Uterus (tissue), 3 donors: ENCODE measurements at regions not wholly inside any gene's neighbourhood (a gene's known extent, or its start where the extent isn't known, plus 50 kb on each side); places are given as distances from the start of the nearest gene placed in this dataset.

Experiments
- DNase-seq, 2 donors: peaks; one replicate each; pipeline ENCODE4 v3.0.0-alpha.2; 2019 to 2020
- H3K27ac ChIP-seq, 2 donors: fragments of 200-600 bp; sonication (generic); 1 replicate in 1 of 2; 2 replicates in 1 of 2; pipeline ENCODE4 v1.5.1; 2016 to 2018
- H3K27me3 ChIP-seq, 2 donors: fragments of 200-600 bp; sonication (generic); one replicate each; pipeline ENCODE4 v1.5.1; 2018 to 2019; ENCODE audit warnings: control low read depth in 1 of 2
- H3K36me3 ChIP-seq, 2 donors: fragments of 200-600 bp; sonication (generic); one replicate each; pipeline ENCODE4 v1.5.1; 2019; ENCODE audit warnings: control low read depth in 1 of 2
- H3K4me1 ChIP-seq, 2 donors: fragments of 200-600 bp; sonication (generic); one replicate each; pipeline ENCODE4 v1.5.1; 2018 to 2019; ENCODE audit warnings: control low read depth in 1 of 2
- H3K4me3 ChIP-seq, 2 donors: fragments of 200-600 bp; sonication (generic); 1 replicate in 1 of 2; 2 replicates in 1 of 2; pipeline ENCODE4 v1.5.1; 2018 to 2019; ENCODE audit warnings: mild to moderate bottlenecking in 1 of 2
- H3K9me3 ChIP-seq, 2 donors: fragments of 200-600 bp; sonication (generic); one replicate each; pipeline ENCODE4 v1.5.1; 2019; ENCODE audit warnings: control low read depth in 1 of 2
- POLR2A ChIP-seq, 2 donors: fragments of 450-650 bp; IDR thresholded peaks; one replicate each; pipeline ENCODE4 v1.6.1; 2016; ENCODE audit warnings: antibody characterized with exemption in 2 of 2, mild to moderate bottlenecking in 1 of 2, moderate library complexity in 1 of 2
- intact Hi-C: fragments of 100-400 bp; cut with DNase I; formaldehyde crosslinking; loops from one replicate; pipeline ENCODE4 v1.15.1; 2023; ENCODE audit warnings: low total_unique reads
- TF ChIP-seq, protein P1 (sequence below), 4 experiments: fragments of 200-600 bp in 2 of 4; fragments of 450-650 bp in 2 of 4; sonication (generic) in 2 of 4; IDR thresholded peaks; one replicate each; pipeline ENCODE4 v1.5.1; 2016 to 2019; ENCODE audit warnings: antibody characterized with exemption in 4 of 4, mild to moderate bottlenecking in 2 of 4, moderate library complexity in 1 of 4
- donor health status: DM: yes; HTN: yes; CAD: no.

DNA sequence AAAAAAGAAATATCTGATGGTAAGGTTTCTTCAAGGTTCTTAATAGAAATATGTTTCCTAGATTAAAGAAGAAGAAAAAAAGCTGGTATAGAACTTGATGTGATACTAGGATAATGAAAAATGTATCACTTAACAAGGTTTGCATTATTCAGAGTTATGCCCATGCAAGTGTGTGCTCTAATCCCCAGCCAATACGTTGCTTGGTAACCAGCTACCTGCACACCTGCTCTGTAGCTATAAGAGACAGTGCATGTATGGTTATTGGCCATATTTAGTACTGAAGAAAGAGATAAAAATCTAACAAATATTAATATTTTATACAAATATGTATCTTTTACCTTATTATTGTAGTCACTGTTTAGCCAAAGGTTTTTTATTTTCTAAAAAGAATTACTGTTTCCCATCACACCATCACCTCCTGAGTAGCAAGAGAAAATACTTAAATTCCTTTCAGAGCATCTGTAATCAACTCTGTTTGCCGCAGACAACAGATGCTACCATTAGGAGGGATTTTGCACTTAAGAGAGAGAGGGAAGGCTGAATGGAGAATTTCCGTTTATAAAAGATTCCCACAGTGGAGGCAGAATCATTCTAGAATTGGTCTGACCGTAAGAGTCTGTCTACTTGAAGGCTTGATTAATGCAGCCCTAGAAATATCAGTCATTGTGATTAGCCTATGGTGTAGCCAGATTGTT is 115.6 kb downstream of the NEDD1 start:
- Histone ChIP-seq H3K27me3 (no peaks in the 10 kb centered on the region), H3K36me3 (no peaks in the 10 kb centered on the region), H3K9me3 (no peaks in the 10 kb centered on the region), H3K27ac (no peak overlapping the region), H3K4me1 (no peaks in the 10 kb centered on the region), H3K4me3 (no peak overlapping the region)
- TF ChIP-seq POLR2A (IDR thresholded peaks at IDR 0.05): no peak
- TF ChIP-seq, protein P1, sequence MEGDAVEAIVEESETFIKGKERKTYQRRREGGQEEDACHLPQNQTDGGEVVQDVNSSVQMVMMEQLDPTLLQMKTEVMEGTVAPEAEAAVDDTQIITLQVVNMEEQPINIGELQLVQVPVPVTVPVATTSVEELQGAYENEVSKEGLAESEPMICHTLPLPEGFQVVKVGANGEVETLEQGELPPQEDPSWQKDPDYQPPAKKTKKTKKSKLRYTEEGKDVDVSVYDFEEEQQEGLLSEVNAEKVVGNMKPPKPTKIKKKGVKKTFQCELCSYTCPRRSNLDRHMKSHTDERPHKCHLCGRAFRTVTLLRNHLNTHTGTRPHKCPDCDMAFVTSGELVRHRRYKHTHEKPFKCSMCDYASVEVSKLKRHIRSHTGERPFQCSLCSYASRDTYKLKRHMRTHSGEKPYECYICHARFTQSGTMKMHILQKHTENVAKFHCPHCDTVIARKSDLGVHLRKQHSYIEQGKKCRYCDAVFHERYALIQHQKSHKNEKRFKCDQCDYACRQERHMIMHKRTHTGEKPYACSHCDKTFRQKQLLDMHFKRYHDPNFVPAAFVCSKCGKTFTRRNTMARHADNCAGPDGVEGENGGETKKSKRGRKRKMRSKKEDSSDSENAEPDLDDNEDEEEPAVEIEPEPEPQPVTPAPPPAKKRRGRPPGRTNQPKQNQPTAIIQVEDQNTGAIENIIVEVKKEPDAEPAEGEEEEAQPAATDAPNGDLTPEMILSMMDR (IDR thresholded peaks at IDR 0.05): no peak
- intact Hi-C loops: no loop called here
- no peak for DNase-seq

DNA sequence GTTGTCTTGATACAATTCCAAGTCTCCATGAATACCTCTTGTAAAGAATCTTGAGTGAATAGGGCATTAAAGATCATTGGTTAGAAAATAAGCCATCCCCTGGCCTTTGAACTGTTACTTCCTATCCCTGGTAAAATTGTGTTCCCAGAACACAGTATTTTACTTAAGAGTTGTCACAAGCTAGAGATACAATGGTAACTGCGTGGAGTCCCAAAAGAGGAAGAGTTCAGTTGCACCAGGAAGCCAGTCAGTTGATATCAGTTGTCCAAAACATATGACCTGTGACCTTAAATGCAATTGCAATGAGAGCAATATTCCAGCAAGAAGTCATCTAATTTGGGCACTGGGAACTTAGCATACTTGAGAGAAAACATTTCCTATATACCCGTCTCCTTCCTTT is 117.3 kb downstream of the NEDD1 start:
- intact Hi-C loops: no loop called here
- no peak for DNase-seq

DNA sequence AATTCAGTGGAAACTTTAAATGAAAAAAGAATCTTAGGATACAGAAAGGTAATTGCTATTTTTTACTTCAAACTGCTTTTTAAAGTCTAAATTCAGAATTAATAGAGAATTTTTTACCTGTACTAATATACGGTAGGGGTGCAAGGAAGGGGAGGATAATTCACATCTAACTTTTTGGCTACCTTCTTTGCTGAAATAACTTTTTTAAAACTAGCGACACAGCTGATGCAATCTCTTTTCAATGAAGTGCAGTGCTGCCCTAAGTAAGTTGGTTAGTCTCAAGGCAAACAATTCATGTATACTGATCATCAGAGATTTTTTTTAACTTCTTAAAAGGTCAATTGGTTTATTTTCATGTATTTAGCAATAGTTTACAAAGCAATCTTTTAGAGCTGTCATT is 119.8 kb downstream of the NEDD1 start:
- no peaks in the 10 kb centered on the region for H3K4me1 ChIP-seq
- no peaks in the 10 kb centered on the region for H3K9me3 ChIP-seq
- no peak overlapping the region for H3K4me3 ChIP-seq
- no peaks in the 10 kb centered on the region for H3K27me3 ChIP-seq
- intact Hi-C loops: no loop called here
- TF ChIP-seq POLR2A (IDR thresholded peaks at IDR 0.05): no peak
- TF ChIP-seq, protein P1 (IDR thresholded peaks at IDR 0.05): no peak
- no peaks in the 10 kb centered on the region for H3K36me3 ChIP-seq
- H3K27ac ChIP-seq: no peak overlapping the region
- DNase-seq: no peak

More for the DNA sequence above, 117.3 kb downstream of the NEDD1 start:
- Histone ChIP-seq H3K27ac (no peak overlapping the region), H3K36me3 (no peaks in the 10 kb centered on the region), H3K9me3 (no peaks in the 10 kb centered on the region), H3K4me1 (no peaks in the 10 kb centered on the region), H3K27me3 (no peaks in the 10 kb centered on the region), H3K4me3 (no peak overlapping the region)
- TF ChIP-seq, protein P1 (IDR thresholded peaks at IDR 0.05): no peak
- no peak for TF ChIP-seq POLR2A (IDR thresholded peaks at IDR 0.05)

DNA sequence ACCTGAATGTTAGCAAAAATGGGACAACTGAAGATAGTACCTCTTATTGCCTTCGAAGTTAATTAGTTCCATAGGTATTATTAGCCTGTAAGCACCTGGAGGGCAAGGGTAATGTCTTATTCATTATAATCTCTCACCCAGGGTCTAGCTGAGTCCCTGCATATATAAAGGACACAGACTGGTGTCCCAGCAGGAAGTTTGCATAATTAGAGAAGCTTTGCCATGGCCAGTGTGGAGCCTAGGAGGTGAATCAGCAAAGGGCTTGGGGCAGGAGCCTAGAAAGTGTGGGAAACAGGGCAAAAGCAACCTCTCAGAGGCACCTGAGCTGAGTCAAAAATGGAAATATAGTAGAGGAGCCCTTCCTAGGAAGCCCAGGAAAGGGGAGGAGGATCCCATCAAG is 120.4 kb downstream of the NEDD1 start:
- TF ChIP-seq, protein P1 (IDR thresholded peaks at IDR 0.05): no peak
- no peak for TF ChIP-seq POLR2A (IDR thresholded peaks at IDR 0.05)
- no peaks in the 10 kb centered on the region for H3K27me3 ChIP-seq
- no peaks in the 10 kb centered on the region for H3K36me3 ChIP-seq
- H3K4me3 ChIP-seq: no peak overlapping the region
- no peak for DNase-seq
- H3K4me1 ChIP-seq: no peaks in the 10 kb centered on the region
- intact Hi-C loops: no loop called here
- no peak overlapping the region for H3K27ac ChIP-seq
- H3K9me3 ChIP-seq: no peaks in the 10 kb centered on the region

DNA sequence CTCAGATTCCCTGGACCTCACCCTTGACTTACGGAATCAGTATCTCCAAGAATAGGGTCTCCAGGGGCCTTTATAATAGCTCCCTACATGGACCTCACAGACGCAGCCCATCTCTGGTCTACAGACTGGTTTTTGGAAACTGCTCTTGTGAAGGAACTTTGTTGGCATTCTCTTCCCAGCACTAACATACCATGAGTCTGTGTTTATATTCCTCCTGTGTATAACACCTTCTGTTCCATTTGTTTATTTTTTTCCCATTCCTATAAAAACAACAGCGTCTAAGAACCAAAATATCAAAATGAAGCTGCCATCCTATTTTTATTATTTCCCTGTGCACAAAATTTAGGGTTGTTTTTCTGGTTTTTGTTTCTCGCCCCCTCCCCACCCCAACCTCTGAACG is 131.1 kb downstream of the NEDD1 start:
- Histone ChIP-seq H3K36me3 (no peaks in the 10 kb centered on the region), H3K4me3 (no peak overlapping the region), H3K27me3 (no peaks in the 10 kb centered on the region), H3K9me3 (no peaks in the 10 kb centered on the region), H3K27ac (no peak overlapping the region), H3K4me1 (no peaks in the 10 kb centered on the region)
- TF ChIP-seq POLR2A (IDR thresholded peaks at IDR 0.05): no peak
- TF ChIP-seq, protein P1 (IDR thresholded peaks at IDR 0.05): no peak
- no peak for DNase-seq
- intact Hi-C loops: no loop called here
